ENCODE measurements at regions not wholly inside any gene's neighbourhood (a gene's known extent, or its start where the extent isn't known, plus 50 kb on each side); places are given as distances from the start of the nearest gene placed in this dataset.

DNA sequence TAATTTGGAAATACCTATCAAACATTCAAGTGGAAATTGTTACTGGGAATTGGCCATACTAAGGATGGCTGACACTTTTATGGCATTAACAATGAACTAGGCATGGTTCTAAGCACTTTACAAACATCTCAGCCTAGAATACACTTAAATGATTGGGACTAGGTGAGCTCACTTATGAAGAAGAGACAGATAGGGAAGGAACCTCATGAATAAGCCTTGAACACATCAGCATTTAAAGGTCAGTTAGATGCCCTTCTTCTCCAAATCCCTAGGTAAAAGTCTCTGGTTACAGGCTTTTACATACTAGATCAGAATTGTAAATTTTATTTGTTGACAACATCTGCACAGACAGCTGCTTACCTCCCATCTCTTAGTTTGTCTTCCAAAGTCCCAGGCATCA lies 488.6 kb downstream of the RMST start:
- TF ChIP-seq POLR2A (IDR thresholded peaks at IDR 0.05) (no peak), CTCF (IDR thresholded peaks at IDR 0.05) (no peak)
- no peaks in the 10 kb centered on the region for H3K27me3 ChIP-seq

GRCh38 chr12:97951717-97952116 lies 489.1 kb downstream of the RMST start:
- no peak overlapping the region for H3K4me3 ChIP-seq
- no peaks in the 10 kb centered on the region for H3K36me3 ChIP-seq
- no peak for DNase-seq
- TF ChIP-seq CTCF (IDR thresholded peaks at IDR 0.05), result no peak
- TF ChIP-seq POLR2A (IDR thresholded peaks at IDR 0.05), result no peak
- H3K4me1 ChIP-seq, result no peaks in the 10 kb centered on the region
- H3K9me3 ChIP-seq, result no peaks in the 10 kb centered on the region
- no peak overlapping the region for H3K27ac ChIP-seq
- no peaks in the 10 kb centered on the region for H3K27me3 ChIP-seq

More for the DNA sequence above, 488.6 kb downstream of the RMST start:
- Histone ChIP-seq H3K36me3 (no peaks in the 10 kb centered on the region), H3K9me3 (no peaks in the 10 kb centered on the region), H3K4me3 (no peak overlapping the region), H3K4me1 (no peaks in the 10 kb centered on the region), H3K27ac (no peak overlapping the region)
- no peak for DNase-seq

- DNase-seq, result no peak
- no peaks in the 10 kb centered on the region for H3K36me3 ChIP-seq
- H3K4me1 ChIP-seq, result no peaks in the 10 kb centered on the region
- H3K27me3 ChIP-seq, result no peaks in the 10 kb centered on the region
- no peak overlapping the region for H3K27ac ChIP-seq
- TF ChIP-seq CTCF (IDR thresholded peaks at IDR 0.05) (no peak), POLR2A (IDR thresholded peaks at IDR 0.05) (no peak)
- H3K9me3 ChIP-seq, result no peaks in the 10 kb centered on the region
- H3K4me3 ChIP-seq, result no peak overlapping the region
Observed at GRCh38 chr12:97957109-97957508, 494.5 kb downstream of the RMST start.

GRCh38 chr12:97960225-97960624 lies 497.6 kb downstream of the RMST start:
- H3K9me3 ChIP-seq, result no peaks in the 10 kb centered on the region
- no peak for DNase-seq
- no peaks in the 10 kb centered on the region for H3K4me1 ChIP-seq
- no peaks in the 10 kb centered on the region for H3K27me3 ChIP-seq
- no peak overlapping the region for H3K4me3 ChIP-seq
- no peaks in the 10 kb centered on the region for H3K36me3 ChIP-seq
- no peak for TF ChIP-seq POLR2A (IDR thresholded peaks at IDR 0.05)
- TF ChIP-seq CTCF (IDR thresholded peaks at IDR 0.05), result no peak
- no peak overlapping the region for H3K27ac ChIP-seq

- Histone ChIP-seq H3K9me3 (no peaks in the 10 kb centered on the region), H3K36me3 (no peaks in the 10 kb centered on the region), H3K4me3 (no peak overlapping the region), H3K27ac (no peak overlapping the region), H3K4me1 (no peaks in the 10 kb centered on the region), H3K27me3 (no peaks in the 10 kb centered on the region)
- no peak for DNase-seq
- TF ChIP-seq POLR2A (IDR thresholded peaks at IDR 0.05) (no peak), CTCF (IDR thresholded peaks at IDR 0.05) (peak in 4 of 6 experiments; percentile 9 to 35 (median 26))
Observed at GRCh38 chr12:97960741-97961608, 498.4 kb downstream of the RMST start.

Measured in Peyer's patch (tissue), 4 donors.